CD14-positive monocyte (primary cell): ENCODE measurements at regions not wholly inside any gene's neighbourhood (a gene's known extent, or its start where the extent isn't known, plus 50 kb on each side); places are given as distances from the start of the nearest gene placed in this dataset.

Source experiments
- DNase-seq, 3 donors: peaks; one replicate each; pipeline ENCODE4 v3.0.0-alpha.2; 2011 to 2022
- H2AFZ ChIP-seq: 2 replicates; pipeline ENCODE4 v1.6.0; 2012; ENCODE audit warnings: mild to moderate bottlenecking, low read depth, low read length, inconsistent platforms; ENCODE audit not compliant: insufficient read depth, poor library complexity, severe bottlenecking
- H3K27ac ChIP-seq, 2 donors: 1 replicate in 1 of 2; 2 replicates in 1 of 2; pipeline ENCODE4 v1.5.1; 2012 to 2013; ENCODE audit warnings: low read length in 2 of 2, control low read depth in 1 of 2, inconsistent platforms in 1 of 2, low read depth in 1 of 2, mild to moderate bottlenecking in 1 of 2
- H3K27me3 ChIP-seq, 2 donors: one replicate each; pipeline versions ENCODE4 v1.6.0 to v1.6.1; 2011 to 2013; ENCODE audit warnings: low read length in 2 of 2; ENCODE audit not compliant: control insufficient read depth in 2 of 2, insufficient read depth in 2 of 2
- H3K36me3 ChIP-seq, 2 donors: replicated peaks in 1 of 2; 1 replicate in 1 of 2; 2 replicates in 1 of 2; pipeline versions ENCODE4 v1.5.1 to v1.6.1; 2012 to 2013; ENCODE audit warnings: low read length in 2 of 2, control low read depth in 1 of 2, inconsistent platforms in 1 of 2, mild to moderate bottlenecking in 1 of 2; ENCODE audit not compliant: insufficient read depth in 2 of 2, control insufficient read depth in 1 of 2
- H3K4me1 ChIP-seq, 2 donors: 1 replicate in 1 of 2; 2 replicates in 1 of 2; pipeline versions ENCODE4 v1.5.1 to v1.6.1; 2012 to 2013; ENCODE audit warnings: low read length in 2 of 2, control low read depth in 1 of 2, inconsistent platforms in 1 of 2, mild to moderate bottlenecking in 1 of 2, moderate library complexity in 1 of 2; ENCODE audit not compliant: insufficient read depth in 2 of 2, control insufficient read depth in 1 of 2
- H3K4me2 ChIP-seq: replicated peaks from 2 replicates; pipeline ENCODE3; 2012; ENCODE audit warnings: low read length, moderate library complexity, mild to moderate bottlenecking; ENCODE audit not compliant: poor library complexity, severe bottlenecking; ENCODE audit errors: extremely low read depth
- H3K4me3 ChIP-seq, 3 experiments: fragments of 200-600 bp in 1 of 3; sonication (generic) in 1 of 3; replicated peaks in 1 of 3; 1 replicate in 2 of 3; 2 replicates in 1 of 3; pipeline ENCODE4 v1.5.1; 2011 to 2013; ENCODE audit warnings: low read length in 3 of 3, mild to moderate bottlenecking in 3 of 3, control low read depth in 2 of 3, low read depth in 2 of 3, inconsistent platforms in 1 of 3, moderate library complexity in 1 of 3
- H3K79me2 ChIP-seq: 2 replicates; pipeline ENCODE4 v1.6.0; 2012; ENCODE audit warnings: mild to moderate bottlenecking, control low read depth, inconsistent platforms, low read length, moderate library complexity; ENCODE audit not compliant: insufficient read depth
- H3K9ac ChIP-seq: 2 replicates; pipeline ENCODE4 v1.6.0; 2017; ENCODE audit warnings: low read length, mild to moderate bottlenecking; ENCODE audit not compliant: insufficient read depth, poor library complexity, severe bottlenecking
- H3K9me3 ChIP-seq, 2 donors: replicated peaks in 1 of 2; 1 replicate in 1 of 2; 2 replicates in 1 of 2; pipeline versions ENCODE4 v1.5.1 to v1.6.1; 2012 to 2013; ENCODE audit warnings: low read length in 2 of 2, control low read depth in 1 of 2; ENCODE audit not compliant: control insufficient read depth in 1 of 2, insufficient read depth in 1 of 2
- H4K20me1 ChIP-seq: 2 replicates; pipeline ENCODE4 v1.6.0; 2012; ENCODE audit warnings: mild to moderate bottlenecking, low read length, control low read depth, moderate library complexity; ENCODE audit not compliant: insufficient read depth
- H3K27ac Mint-ChIP-seq, 7 donors: one replicate each; pipeline ENCODE4 v1.8.0; 2020; ENCODE audit warnings: mild to moderate bottlenecking in 7 of 7, mixed read lengths in 7 of 7, moderate library complexity in 6 of 7, inconsistent platforms in 2 of 7
- H3K27me3 Mint-ChIP-seq, 3 donors: one replicate each; pipeline ENCODE4 v1.8.0; 2021 to 2022; ENCODE audit warnings: low read depth in 3 of 3, mild to moderate bottlenecking in 3 of 3, mixed read lengths in 3 of 3, moderate library complexity in 3 of 3, inconsistent platforms in 1 of 3
- H3K36me3 Mint-ChIP-seq, 2 donors: one replicate each; pipeline ENCODE4 v1.8.0; 2020; ENCODE audit warnings: mixed read lengths in 2 of 2, inconsistent platforms in 1 of 2, mild to moderate bottlenecking in 1 of 2
- H3K4me1 Mint-ChIP-seq: one replicate; pipeline ENCODE4 v1.8.0; 2020; ENCODE audit warnings: mild to moderate bottlenecking, mixed read lengths
- H3K4me3 Mint-ChIP-seq, 2 donors: one replicate each; pipeline ENCODE4 v1.8.0; 2020; ENCODE audit warnings: mild to moderate bottlenecking in 2 of 2, mixed read lengths in 2 of 2, moderate library complexity in 1 of 2
- H3K9me3 Mint-ChIP-seq, 7 donors: one replicate each; pipeline ENCODE4 v1.8.0; 2020 to 2022; ENCODE audit warnings: mixed read lengths in 7 of 7, mild to moderate bottlenecking in 6 of 7, moderate library complexity in 6 of 7, inconsistent platforms in 2 of 7
- WGBS: methylation state at CpG from one replicate; pipeline ENCODE4 v1.1.5; 2013; ENCODE audit warnings: missing lambda C conversion rate; ENCODE audit not compliant: insufficient coverage; 5-methylcytosine and 5-hydroxymethylcytosine counted together
- intact Hi-C, 2 donors: fragments of 100-400 bp; cut with micrococcal nuclease; formaldehyde crosslinking; loops; one replicate each; pipeline versions ENCODE4 v1.15.0 to v1.15.1; 2023
- TF ChIP-seq, protein P1 (sequence below): fragments of 200-600 bp; IDR thresholded peaks from one replicate; pipeline ENCODE4 v1.8.0; 2022; ENCODE audit warnings: antibody characterized with exemption, mild to moderate bottlenecking

DNA sequence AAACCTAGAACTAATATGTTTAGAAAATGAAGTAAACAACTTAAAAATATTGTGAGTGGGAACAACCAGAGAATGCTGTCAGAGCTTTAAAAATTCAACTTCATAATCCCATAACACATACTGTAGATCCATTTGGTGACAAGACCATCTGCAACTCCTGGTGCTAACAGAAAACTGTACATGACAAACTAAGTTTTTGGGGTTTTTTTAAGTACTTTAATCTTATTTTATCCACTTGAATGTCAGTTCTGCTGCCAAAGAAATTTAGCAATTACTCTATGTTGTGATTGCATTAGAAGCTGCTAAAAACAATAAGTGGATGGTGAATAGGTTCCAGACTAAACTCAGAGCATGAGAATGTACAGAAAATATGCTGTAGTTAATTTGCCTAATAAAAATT lies 345.4 kb downstream of the COL12A1 start:
- no peak for DNase-seq
- Mint-ChIP-seq H3K27ac (no peak overlapping the region), H3K4me3 (no peak overlapping the region), H3K36me3 (no peaks in the 10 kb centered on the region), H3K4me1 (no peaks in the 10 kb centered on the region), H3K27me3 (no peaks in the 10 kb centered on the region), H3K9me3 (peaks cover 0 to 4% (median 0%) of the 10 kb centered on the region in 7 donors)
- no peak overlapping the region for H3K9ac ChIP-seq
- no peaks in the 10 kb centered on the region for H3K4me1 ChIP-seq
- H3K27me3 ChIP-seq: no peaks in the 10 kb centered on the region
- H3K9me3 ChIP-seq: no peaks in the 10 kb centered on the region
- TF ChIP-seq, protein P1, sequence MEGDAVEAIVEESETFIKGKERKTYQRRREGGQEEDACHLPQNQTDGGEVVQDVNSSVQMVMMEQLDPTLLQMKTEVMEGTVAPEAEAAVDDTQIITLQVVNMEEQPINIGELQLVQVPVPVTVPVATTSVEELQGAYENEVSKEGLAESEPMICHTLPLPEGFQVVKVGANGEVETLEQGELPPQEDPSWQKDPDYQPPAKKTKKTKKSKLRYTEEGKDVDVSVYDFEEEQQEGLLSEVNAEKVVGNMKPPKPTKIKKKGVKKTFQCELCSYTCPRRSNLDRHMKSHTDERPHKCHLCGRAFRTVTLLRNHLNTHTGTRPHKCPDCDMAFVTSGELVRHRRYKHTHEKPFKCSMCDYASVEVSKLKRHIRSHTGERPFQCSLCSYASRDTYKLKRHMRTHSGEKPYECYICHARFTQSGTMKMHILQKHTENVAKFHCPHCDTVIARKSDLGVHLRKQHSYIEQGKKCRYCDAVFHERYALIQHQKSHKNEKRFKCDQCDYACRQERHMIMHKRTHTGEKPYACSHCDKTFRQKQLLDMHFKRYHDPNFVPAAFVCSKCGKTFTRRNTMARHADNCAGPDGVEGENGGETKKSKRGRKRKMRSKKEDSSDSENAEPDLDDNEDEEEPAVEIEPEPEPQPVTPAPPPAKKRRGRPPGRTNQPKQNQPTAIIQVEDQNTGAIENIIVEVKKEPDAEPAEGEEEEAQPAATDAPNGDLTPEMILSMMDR: no peak
- no peak overlapping the region for H3K27ac ChIP-seq
- H4K20me1 ChIP-seq: no peaks in the 10 kb centered on the region
- no peaks in the 10 kb centered on the region for H3K79me2 ChIP-seq
- no peak overlapping the region for H3K4me3 ChIP-seq
- no peak overlapping the region for H3K4me2 ChIP-seq
- no peaks in the 10 kb centered on the region for H3K36me3 ChIP-seq
- H2AFZ ChIP-seq: no peak overlapping the region
- intact Hi-C loops: no loop called here

- Histone ChIP-seq H3K9me3 (no peaks in the 10 kb centered on the region), H3K36me3 (no peaks in the 10 kb centered on the region), H3K9ac (no peak overlapping the region), H3K4me3 (no peak overlapping the region), H3K27ac (no peak overlapping the region), H3K4me2 (no peak overlapping the region), H2AFZ (no peak overlapping the region), H3K79me2 (no peaks in the 10 kb centered on the region), H3K27me3 (no peaks in the 10 kb centered on the region), H3K4me1 (no peaks in the 10 kb centered on the region), H4K20me1 (no peaks in the 10 kb centered on the region)
- no peaks in the 10 kb centered on the region for H3K4me1 Mint-ChIP-seq
- no peaks in the 10 kb centered on the region for H3K9me3 Mint-ChIP-seq
- intact Hi-C loops: no loop called here
- no peak overlapping the region for H3K4me3 Mint-ChIP-seq
- H3K36me3 Mint-ChIP-seq: no peaks in the 10 kb centered on the region
- no peaks in the 10 kb centered on the region for H3K27me3 Mint-ChIP-seq
- TF ChIP-seq, protein P1: no peak
- DNase-seq: no peak
- no peak overlapping the region for H3K27ac Mint-ChIP-seq
- 93% methylated on average over 3 of the region's 3 CpGs for WGBS
These were observed 348.7 kb downstream of the COL12A1 start for GRCh38 chr6:74857157-74857556.
